Mesendoderm (in vitro differentiated cells): ENCODE measurements at regions not wholly inside any gene's neighbourhood (a gene's known extent, or its start where the extent isn't known, plus 50 kb on each side); places are given as distances from the start of the nearest gene placed in this dataset.

Source experiments
- DNase-seq: peaks from one replicate; pipeline ENCODE4 v3.0.0; 2013
- H2AK5ac ChIP-seq: 2 replicates; pipeline ENCODE4 v1.6.1; 2013; ENCODE audit warnings: low read length, inconsistent platforms
- H2BK120ac ChIP-seq: 2 replicates; pipeline ENCODE4 v1.6.1; 2013; ENCODE audit warnings: low read depth, mild to moderate bottlenecking, low read length, moderate library complexity, mixed read lengths
- H2BK15ac ChIP-seq: replicated peaks from 2 replicates; pipeline ENCODE4 v1.6.1; 2013; ENCODE audit warnings: low read depth, mild to moderate bottlenecking, moderate library complexity
- H2BK5ac ChIP-seq: 2 replicates; pipeline ENCODE4 v1.6.1; 2013; ENCODE audit warnings: low read length, inconsistent platforms
- H3K18ac ChIP-seq: 2 replicates; pipeline ENCODE4 v1.6.1; 2013; ENCODE audit warnings: mild to moderate bottlenecking, low read length, mixed read lengths
- H3K23ac ChIP-seq: one replicate; pipeline ENCODE4 v1.6.1; 2013; ENCODE audit warnings: low read length
- H3K27ac ChIP-seq: 2 replicates; pipeline ENCODE4 v1.5.1; 2013; ENCODE audit warnings: low read depth, mild to moderate bottlenecking, inconsistent platforms, low read length, moderate library complexity
- H3K27me3 ChIP-seq: 2 replicates; pipeline ENCODE4 v1.6.1; 2013; ENCODE audit warnings: low read length, control low read depth, mild to moderate bottlenecking, inconsistent platforms; ENCODE audit not compliant: insufficient read depth, poor library complexity
- H3K36me3 ChIP-seq: 2 replicates; pipeline ENCODE4 v1.6.1; 2013; ENCODE audit warnings: low read length, inconsistent platforms; ENCODE audit not compliant: control insufficient read depth, insufficient read depth
- H3K4ac ChIP-seq: one replicate; pipeline ENCODE4 v1.6.1; 2013; ENCODE audit warnings: low read depth, mild to moderate bottlenecking, low read length, moderate library complexity
- H3K4me1 ChIP-seq: 2 replicates; pipeline ENCODE4 v1.6.1; 2013; ENCODE audit warnings: low read depth, low read length, inconsistent platforms; ENCODE audit not compliant: control insufficient read depth
- H3K4me2 ChIP-seq: 2 replicates; pipeline ENCODE4 v1.6.1; 2013; ENCODE audit warnings: low read length
- H3K4me3 ChIP-seq: 2 replicates; pipeline ENCODE4 v1.5.1; 2013; ENCODE audit warnings: mild to moderate bottlenecking, low read length
- H3K56ac ChIP-seq: one replicate; pipeline ENCODE4 v1.6.1; 2013; ENCODE audit warnings: low read length
- H3K79me1 ChIP-seq: 2 replicates; pipeline ENCODE4 v1.6.1; 2013; ENCODE audit warnings: low read length, inconsistent platforms
- H3K79me2 ChIP-seq: 2 replicates; pipeline ENCODE4 v1.6.1; 2013; ENCODE audit warnings: mild to moderate bottlenecking, low read length; ENCODE audit not compliant: control insufficient read depth, insufficient read depth
- H3K9ac ChIP-seq: 2 replicates; pipeline ENCODE4 v1.6.1; 2013; ENCODE audit warnings: low read length, inconsistent platforms
- H4K5ac ChIP-seq: one replicate; pipeline ENCODE4 v1.6.1; 2013; ENCODE audit warnings: low read length
- H4K8ac ChIP-seq: one replicate; pipeline ENCODE4 v1.6.1; 2013; ENCODE audit warnings: low read depth, mild to moderate bottlenecking, control low read depth, low read length, moderate library complexity
- WGBS: extraction: QIAGEN DNeasy Blood & Tissue Kit; methylation state at CpG from one replicate; pipeline ENCODE4 v1.1.7; 2013; ENCODE audit warnings: low lambda C conversion rate, missing lambda C conversion rate; ENCODE audit not compliant: insufficient coverage; ENCODE audit errors: extremely low coverage; 5-methylcytosine and 5-hydroxymethylcytosine counted together

GRCh38 chr6:47402081-47402480 is 75.5 kb upstream of the CD2AP start:
- no peak overlapping the region for H3K4me2 ChIP-seq
- H2BK15ac ChIP-seq, result no peak overlapping the region
- H4K5ac ChIP-seq, result no peak overlapping the region
- no peaks in the 10 kb centered on the region for H3K4me1 ChIP-seq
- H3K79me2 ChIP-seq, result no peaks in the 10 kb centered on the region
- no peak overlapping the region for H3K4ac ChIP-seq
- no CpG with 5 or more reads among the region's 3 CpGs for WGBS
- no peak overlapping the region for H2AK5ac ChIP-seq
- no peaks in the 10 kb centered on the region for H3K79me1 ChIP-seq
- no peak overlapping the region for H2BK120ac ChIP-seq
- no peaks in the 10 kb centered on the region for H3K27me3 ChIP-seq
- no peak for DNase-seq
- no peak overlapping the region for H3K23ac ChIP-seq
- no peak overlapping the region for H4K8ac ChIP-seq
- no peak overlapping the region for H3K9ac ChIP-seq
- H3K27ac ChIP-seq, result no peak overlapping the region
- no peak overlapping the region for H3K18ac ChIP-seq
- no peaks in the 10 kb centered on the region for H3K36me3 ChIP-seq
- H2BK5ac ChIP-seq, result no peak overlapping the region
- no peak overlapping the region for H3K4me3 ChIP-seq
- H3K56ac ChIP-seq, result no peak overlapping the region

- Histone ChIP-seq H3K4me1 (no peaks in the 10 kb centered on the region), H3K4me3 (no peak overlapping the region), H3K9ac (no peak overlapping the region), H3K79me2 (no peaks in the 10 kb centered on the region), H2BK5ac (no peak overlapping the region), H2BK15ac (no peak overlapping the region), H3K23ac (no peak overlapping the region), H3K36me3 (no peaks in the 10 kb centered on the region), H3K27ac (no peak overlapping the region), H3K4me2 (no peak overlapping the region), H2BK120ac (no peak overlapping the region), H4K5ac (no peak overlapping the region), H2AK5ac (no peak overlapping the region), H3K4ac (no peak overlapping the region), H4K8ac (no peak overlapping the region), H3K18ac (no peak overlapping the region), H3K56ac (no peak overlapping the region), H3K79me1 (no peaks in the 10 kb centered on the region), H3K27me3 (no peaks in the 10 kb centered on the region)
- no peak for DNase-seq
- no CpG with 5 or more reads among the region's 2 CpGs for WGBS
Measured at GRCh38 chr6:47403056-47403455, 74.5 kb upstream of the CD2AP start.

GRCh38 chr6:47403801-47404200 is 73.8 kb upstream of the CD2AP start:
- no peak overlapping the region for H2AK5ac ChIP-seq
- H3K4me2 ChIP-seq, result no peak overlapping the region
- no peak overlapping the region for H4K8ac ChIP-seq
- no peaks in the 10 kb centered on the region for H3K79me2 ChIP-seq
- H2BK5ac ChIP-seq, result no peak overlapping the region
- no peak overlapping the region for H3K23ac ChIP-seq
- no peak overlapping the region for H3K56ac ChIP-seq
- H3K4me1 ChIP-seq, result no peaks in the 10 kb centered on the region
- DNase-seq, result no peak
- H3K79me1 ChIP-seq, result no peaks in the 10 kb centered on the region
- no peak overlapping the region for H2BK120ac ChIP-seq
- no peak overlapping the region for H3K18ac ChIP-seq
- H3K4me3 ChIP-seq, result no peak overlapping the region
- H3K27ac ChIP-seq, result no peak overlapping the region
- H3K36me3 ChIP-seq, result no peaks in the 10 kb centered on the region
- H2BK15ac ChIP-seq, result no peak overlapping the region
- WGBS, result no CpG with 5 or more reads among the region's 2 CpGs
- H4K5ac ChIP-seq, result no peak overlapping the region
- no peaks in the 10 kb centered on the region for H3K27me3 ChIP-seq
- no peak overlapping the region for H3K9ac ChIP-seq
- no peak overlapping the region for H3K4ac ChIP-seq

GRCh38 chr6:47404435-47404834 is 73.2 kb upstream of the CD2AP start:
- no peak overlapping the region for H4K5ac ChIP-seq
- no peak overlapping the region for H3K4me3 ChIP-seq
- H3K79me2 ChIP-seq, result no peaks in the 10 kb centered on the region
- no CpG with 5 or more reads among the region's 4 CpGs for WGBS
- no peaks in the 10 kb centered on the region for H3K79me1 ChIP-seq
- H3K4ac ChIP-seq, result no peak overlapping the region
- H4K8ac ChIP-seq, result no peak overlapping the region
- H3K18ac ChIP-seq, result no peak overlapping the region
- H3K4me2 ChIP-seq, result no peak overlapping the region
- H3K27me3 ChIP-seq, result no peaks in the 10 kb centered on the region
- DNase-seq, result no peak
- no peaks in the 10 kb centered on the region for H3K36me3 ChIP-seq
- H3K9ac ChIP-seq, result no peak overlapping the region
- no peak overlapping the region for H3K23ac ChIP-seq
- H2BK5ac ChIP-seq, result no peak overlapping the region
- no peak overlapping the region for H2BK120ac ChIP-seq
- no peak overlapping the region for H3K27ac ChIP-seq
- no peak overlapping the region for H2BK15ac ChIP-seq
- no peaks in the 10 kb centered on the region for H3K4me1 ChIP-seq
- H2AK5ac ChIP-seq, result no peak overlapping the region
- no peak overlapping the region for H3K56ac ChIP-seq

GRCh38 chr6:47405273-47405672 is 72.3 kb upstream of the CD2AP start:
- WGBS, result no CpG with 5 or more reads among the region's 5 CpGs
- H3K79me1 ChIP-seq, result no peaks in the 10 kb centered on the region
- H3K18ac ChIP-seq, result no peak overlapping the region
- no peak overlapping the region for H2BK15ac ChIP-seq
- H3K4me2 ChIP-seq, result no peak overlapping the region
- H4K5ac ChIP-seq, result no peak overlapping the region
- no peak overlapping the region for H3K23ac ChIP-seq
- H2BK120ac ChIP-seq, result no peak overlapping the region
- no peak overlapping the region for H3K56ac ChIP-seq
- H3K36me3 ChIP-seq, result no peaks in the 10 kb centered on the region
- no peaks in the 10 kb centered on the region for H3K27me3 ChIP-seq
- no peak overlapping the region for H2BK5ac ChIP-seq
- no peak overlapping the region for H4K8ac ChIP-seq
- no peak overlapping the region for H3K27ac ChIP-seq
- H3K4me1 ChIP-seq, result no peaks in the 10 kb centered on the region
- no peak overlapping the region for H3K4me3 ChIP-seq
- no peak overlapping the region for H3K4ac ChIP-seq
- H2AK5ac ChIP-seq, result no peak overlapping the region
- no peaks in the 10 kb centered on the region for H3K79me2 ChIP-seq
- H3K9ac ChIP-seq, result no peak overlapping the region
- no peak for DNase-seq
